ENCODE measurements at regions not wholly inside any gene's neighbourhood (a gene's known extent, or its start where the extent isn't known, plus 50 kb on each side); places are given as distances from the start of the nearest gene placed in this dataset.

GRCh38 chr5:12246036-12246435 lies 341.8 kb upstream of the CTNND2 start:
- no peak for TF ChIP-seq CTCF (IDR thresholded peaks at IDR 0.05)
- no peak for TF ChIP-seq POLR2AphosphoS5 (IDR thresholded peaks at IDR 0.05)
- no peak for TF ChIP-seq POLR2A (IDR thresholded peaks at IDR 0.05)

Data from breast epithelium (tissue), 3 donors.